Esophagus muscularis mucosa (tissue), 3 donors: ENCODE measurements at regions not wholly inside any gene's neighbourhood (a gene's known extent, or its start where the extent isn't known, plus 50 kb on each side); places are given as distances from the start of the nearest gene placed in this dataset.

Source experiments
- POLR2A ChIP-seq: fragments of 450-650 bp; IDR thresholded peaks from one replicate; pipeline ENCODE4 v1.6.1; 2017; ENCODE audit warnings: antibody characterized with exemption, moderate library complexity, mild to moderate bottlenecking, low read depth
- TF ChIP-seq, protein P1 (sequence below), 3 experiments: fragments of 200-600 bp in 2 of 3; fragments of 450-650 bp in 1 of 3; sonication (generic) in 2 of 3; IDR thresholded peaks; one replicate each; pipeline ENCODE4 v1.5.1; 2017 to 2019; ENCODE audit warnings: antibody characterized with exemption in 3 of 3, mild to moderate bottlenecking in 2 of 3, moderate library complexity in 1 of 3

DNA sequence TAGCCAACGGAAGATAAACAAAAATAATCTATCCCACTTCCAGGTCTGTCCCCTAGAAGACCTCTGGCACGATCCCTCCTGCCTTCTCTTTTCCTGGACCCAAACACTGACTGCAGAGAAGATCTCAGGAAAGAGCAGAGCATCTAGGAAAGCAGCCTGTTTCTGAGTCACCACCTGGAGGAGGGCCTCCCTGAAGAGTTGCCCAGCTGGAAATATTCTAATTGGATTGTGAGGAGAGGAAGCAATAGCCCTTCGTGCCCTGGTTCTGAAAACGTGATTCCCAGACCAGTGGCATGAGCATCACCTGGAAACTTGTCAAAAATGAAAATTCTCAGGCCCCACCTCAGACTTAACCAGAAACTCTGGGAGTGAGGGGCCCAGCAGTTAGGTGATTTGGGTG lies 411.1 kb downstream of the SETD4 start:
- TF ChIP-seq, protein P1, sequence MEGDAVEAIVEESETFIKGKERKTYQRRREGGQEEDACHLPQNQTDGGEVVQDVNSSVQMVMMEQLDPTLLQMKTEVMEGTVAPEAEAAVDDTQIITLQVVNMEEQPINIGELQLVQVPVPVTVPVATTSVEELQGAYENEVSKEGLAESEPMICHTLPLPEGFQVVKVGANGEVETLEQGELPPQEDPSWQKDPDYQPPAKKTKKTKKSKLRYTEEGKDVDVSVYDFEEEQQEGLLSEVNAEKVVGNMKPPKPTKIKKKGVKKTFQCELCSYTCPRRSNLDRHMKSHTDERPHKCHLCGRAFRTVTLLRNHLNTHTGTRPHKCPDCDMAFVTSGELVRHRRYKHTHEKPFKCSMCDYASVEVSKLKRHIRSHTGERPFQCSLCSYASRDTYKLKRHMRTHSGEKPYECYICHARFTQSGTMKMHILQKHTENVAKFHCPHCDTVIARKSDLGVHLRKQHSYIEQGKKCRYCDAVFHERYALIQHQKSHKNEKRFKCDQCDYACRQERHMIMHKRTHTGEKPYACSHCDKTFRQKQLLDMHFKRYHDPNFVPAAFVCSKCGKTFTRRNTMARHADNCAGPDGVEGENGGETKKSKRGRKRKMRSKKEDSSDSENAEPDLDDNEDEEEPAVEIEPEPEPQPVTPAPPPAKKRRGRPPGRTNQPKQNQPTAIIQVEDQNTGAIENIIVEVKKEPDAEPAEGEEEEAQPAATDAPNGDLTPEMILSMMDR (IDR thresholded peaks at IDR 0.05): no peak
- TF ChIP-seq POLR2A: no peak
